Neural cell (in vitro differentiated cells): ENCODE measurements at regions not wholly inside any gene's neighbourhood (a gene's known extent, or its start where the extent isn't known, plus 50 kb on each side); places are given as distances from the start of the nearest gene placed in this dataset.

Source experiments
- CTCF ChIP-seq: fragments of 450-650 bp; IDR thresholded peaks from 2 replicates; pipeline ENCODE4 v1.5.1; 2014; ENCODE audit warnings: antibody characterized with exemption, mild to moderate bottlenecking, moderate library complexity; ENCODE audit not compliant: poor library complexity, severe bottlenecking
- EP300 ChIP-seq: fragments of 450-650 bp; conservative IDR thresholded peaks from 2 replicates; pipeline ENCODE4 v1.6.1; 2014; ENCODE audit warnings: antibody characterized with exemption, mild to moderate bottlenecking, moderate library complexity; ENCODE audit not compliant: poor library complexity, severe bottlenecking
- EZH2 ChIP-seq: fragments of 200-600, 300-800 bp; shearing (Covaris generic), sonication (generic); IDR thresholded peaks from 2 replicates; pipeline ENCODE4 v1.6.1; 2014; ENCODE audit warnings: antibody characterized with exemption, low read length, borderline replicate concordance, mild to moderate bottlenecking; ENCODE audit not compliant: insufficient read depth, poor library complexity, severe bottlenecking
- MXI1 ChIP-seq: fragments of 450-650 bp; conservative IDR thresholded peaks from 2 replicates; pipeline ENCODE4 v1.6.1; 2014; ENCODE audit warnings: antibody characterized with exemption, mild to moderate bottlenecking; ENCODE audit not compliant: poor library complexity, severe bottlenecking
- POLR2AphosphoS5 ChIP-seq: IDR thresholded peaks from 2 replicates; pipeline ENCODE4 v1.6.1; 2012
- REST ChIP-seq: IDR thresholded peaks from 2 replicates; pipeline ENCODE4 v1.6.1; 2012; ENCODE audit warnings: borderline replicate concordance
- SMC3 ChIP-seq: fragments of 450-650 bp; conservative IDR thresholded peaks from 2 replicates; pipeline ENCODE4 v1.6.1; 2014; ENCODE audit warnings: antibody characterized with exemption, mild to moderate bottlenecking, moderate library complexity; ENCODE audit not compliant: poor library complexity
- TAF1 ChIP-seq: IDR thresholded peaks from 2 replicates; pipeline ENCODE4 v1.6.1; 2012; ENCODE audit warnings: low read depth

GRCh38 chr5:124544366-124545055 lies 201.9 kb downstream of the ZNF608 start:
- TF ChIP-seq CTCF (no peak), EZH2 (no peak), SMC3 (no peak), TAF1 (no peak), EP300 (no peak), MXI1 (no peak), REST (no peak), POLR2AphosphoS5 (no peak)
